HG03558 (cell line): ENCODE measurements at regions not wholly inside any gene's neighbourhood (a gene's known extent, or its start where the extent isn't known, plus 50 kb on each side); places are given as distances from the start of the nearest gene placed in this dataset.
"Not testable (repeated sequence)": the region's sequence is repeated elsewhere in the genome, so short reads cannot be mapped to it uniquely, and the experiment has no call there.

Experiments used
- ATAC-seq: cut with Tn5 transposase; IDR thresholded peaks from one replicate; pipeline ENCODE4 v1.9.1; 2021; ENCODE audit warnings: moderate number of reproducible peaks; ENCODE audit not compliant: unreplicated experiment; ENCODE audit errors: extremely low read depth

DNA sequence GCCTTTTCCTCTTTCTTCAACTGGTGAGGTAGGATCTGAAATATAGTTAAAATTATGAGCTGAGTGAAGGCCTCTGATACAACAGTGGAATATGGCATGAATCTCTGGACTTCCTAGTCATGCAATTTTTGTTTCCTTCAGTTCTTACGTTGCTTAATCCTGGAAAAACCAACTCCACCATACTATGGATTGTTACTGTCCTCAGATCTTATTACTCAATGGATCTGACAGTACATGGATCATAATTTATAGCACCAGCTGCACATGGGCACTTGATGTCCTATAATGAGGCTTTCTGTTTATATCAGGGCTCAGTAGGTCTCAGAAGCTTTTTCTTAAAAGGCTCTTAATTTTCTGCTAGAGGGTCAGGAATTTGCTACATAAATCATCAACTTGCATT, 1341.0 kb upstream of the EYS start:
- ATAC-seq = no peak

GRCh38 chr6:67045076-67045475, 1338.0 kb upstream of the EYS start:
- no peak for ATAC-seq

GRCh38 chr6:67031451-67031850, 1324.4 kb upstream of the EYS start:
- no peak for ATAC-seq

DNA sequence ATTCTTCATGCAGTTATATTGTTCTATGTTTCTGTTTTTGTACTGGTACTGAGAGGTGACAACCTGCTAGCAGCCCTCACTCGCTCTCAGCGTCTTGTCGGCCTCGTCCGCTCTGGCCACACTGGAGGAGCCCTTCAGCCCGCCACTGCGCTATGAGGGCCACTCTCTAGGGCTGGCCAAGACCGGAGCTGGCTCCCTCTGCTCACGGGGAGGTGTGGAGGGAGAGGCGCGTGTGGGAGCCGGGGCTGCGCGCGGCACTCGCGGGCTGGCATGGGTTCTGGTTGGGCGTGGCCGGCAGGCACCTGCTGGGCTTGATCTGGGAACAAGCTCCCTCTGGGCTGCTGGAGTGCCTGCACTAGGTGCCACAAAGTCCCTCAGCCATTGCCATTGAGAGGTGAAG, 1323.8 kb upstream of the EYS start:
- ATAC-seq = no peak

DNA sequence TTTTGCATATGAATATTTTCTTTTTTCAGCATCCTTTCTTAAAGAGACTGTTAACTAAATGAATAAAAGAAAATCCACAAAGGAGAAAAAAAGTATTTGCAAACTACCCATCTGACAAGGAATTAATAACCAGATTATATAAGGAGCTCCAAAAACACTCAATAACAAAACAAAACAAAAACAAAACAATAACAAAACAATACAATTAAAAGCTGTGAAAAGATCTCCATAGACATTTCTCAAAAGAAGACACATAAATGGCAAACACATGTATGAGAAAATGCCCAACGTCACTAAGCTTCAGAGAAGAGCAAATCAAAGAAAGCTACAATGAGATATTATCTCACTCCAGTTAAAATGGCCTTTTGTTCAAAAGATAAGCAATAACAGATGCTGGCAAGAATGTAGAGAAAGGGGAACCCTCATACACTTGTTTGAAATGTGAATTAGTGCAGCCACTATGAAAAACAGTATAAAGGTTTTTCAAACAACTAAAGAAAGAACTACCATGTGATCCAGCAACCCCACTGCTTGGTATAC, 1310.0 kb upstream of the EYS start:
- ATAC-seq = no peak

GRCh38 chr6:67011441-67011840, 1304.4 kb upstream of the EYS start:
- no peak for ATAC-seq

GRCh38 chr6:67009818-67010217, 1302.8 kb upstream of the EYS start:
- no peak for ATAC-seq

- ATAC-seq = no peak
Measured at GRCh38 chr6:67003844-67004243, 1296.8 kb upstream of the EYS start.

- no peak for ATAC-seq
Measured at GRCh38 chr6:67000121-67000520, 1293.1 kb upstream of the EYS start.

DNA sequence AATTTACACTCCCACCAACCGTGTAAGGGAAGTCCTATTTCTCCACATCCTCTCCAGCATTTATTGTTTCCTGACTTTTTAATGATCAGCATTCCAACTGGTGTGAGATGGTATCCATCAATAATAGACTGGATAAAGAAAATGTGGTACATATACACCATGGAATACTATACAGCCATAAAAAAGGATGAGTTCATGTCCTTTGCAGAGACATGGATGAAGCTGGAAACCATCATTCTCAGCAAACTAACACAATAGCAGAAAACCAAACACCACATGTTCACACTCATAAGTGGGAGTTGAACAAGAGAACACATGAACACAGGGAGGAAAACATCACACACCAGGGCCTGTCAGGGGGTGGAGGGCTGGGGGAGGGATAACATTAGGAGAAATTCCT, 1290.6 kb upstream of the EYS start:
- not testable (repeated sequence) for ATAC-seq

- ATAC-seq = no peak
Measured at GRCh38 chr6:66995669-66996068, 1288.6 kb upstream of the EYS start.

DNA sequence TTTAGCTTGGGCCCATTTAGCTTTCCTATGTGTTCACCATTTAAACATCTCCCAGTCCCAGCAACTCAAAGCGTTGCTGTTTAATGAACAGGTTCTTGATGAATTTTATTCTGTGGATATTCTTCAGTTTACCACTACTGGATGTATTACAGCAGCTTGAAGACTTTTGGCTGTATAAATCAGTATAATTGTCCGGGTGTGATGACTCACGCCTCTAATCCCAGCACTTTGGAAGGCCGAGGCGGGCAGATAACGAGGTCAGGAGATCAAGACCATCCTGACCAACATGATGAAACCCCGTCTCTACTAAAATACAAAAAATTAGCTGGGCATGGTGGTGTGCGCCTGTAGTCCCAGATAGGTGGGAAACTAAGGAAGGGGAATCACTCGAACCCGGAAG, 1286.7 kb upstream of the EYS start:
- ATAC-seq = not testable (repeated sequence)

DNA sequence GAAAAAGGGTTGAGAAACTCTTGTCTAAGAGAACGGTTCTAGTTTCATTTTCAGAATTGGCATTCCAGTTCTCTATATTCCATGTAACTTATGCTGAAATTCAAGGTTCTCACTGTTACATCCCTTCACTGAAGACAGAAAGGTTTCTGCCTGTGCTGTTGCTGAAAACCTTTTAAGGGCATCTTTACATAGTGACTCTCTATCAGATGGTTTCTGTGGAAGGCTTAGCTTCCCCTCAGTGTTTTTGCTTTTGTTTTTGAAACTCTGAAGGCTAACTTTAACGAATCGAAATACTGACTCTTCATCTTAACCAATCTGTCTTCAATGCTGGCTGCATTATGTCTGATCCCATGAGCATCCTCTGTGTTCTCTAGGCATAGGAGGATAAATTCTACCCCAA, 1286.2 kb upstream of the EYS start:
- no peak for ATAC-seq

GRCh38 chr6:66992660-66993059, 1285.6 kb upstream of the EYS start:
- ATAC-seq = no peak

DNA sequence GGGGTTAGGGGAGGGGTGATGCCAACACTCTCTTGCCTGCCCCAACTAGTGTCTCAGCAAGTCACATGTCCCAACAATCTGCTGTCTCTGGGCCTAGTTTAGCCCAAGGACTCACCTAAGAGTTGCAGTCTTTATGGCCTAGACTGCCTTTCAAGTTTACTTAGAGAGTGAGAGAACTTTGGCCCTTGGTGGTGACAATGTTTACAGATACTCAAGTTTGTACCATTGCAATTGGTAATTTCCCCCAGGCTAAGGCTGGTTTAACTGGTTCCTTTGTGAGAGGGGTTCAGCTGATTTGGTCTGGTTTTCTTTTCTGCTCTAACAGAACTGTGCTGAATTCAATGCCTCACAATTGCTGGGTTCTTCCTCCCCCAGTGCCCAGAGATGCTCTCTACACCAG, 1279.9 kb upstream of the EYS start:
- ATAC-seq = no peak

- ATAC-seq = no peak
Measured at GRCh38 chr6:66985816-66986215, 1278.8 kb upstream of the EYS start.

GRCh38 chr6:66970373-66970772, 1263.3 kb upstream of the EYS start:
- no peak for ATAC-seq

DNA sequence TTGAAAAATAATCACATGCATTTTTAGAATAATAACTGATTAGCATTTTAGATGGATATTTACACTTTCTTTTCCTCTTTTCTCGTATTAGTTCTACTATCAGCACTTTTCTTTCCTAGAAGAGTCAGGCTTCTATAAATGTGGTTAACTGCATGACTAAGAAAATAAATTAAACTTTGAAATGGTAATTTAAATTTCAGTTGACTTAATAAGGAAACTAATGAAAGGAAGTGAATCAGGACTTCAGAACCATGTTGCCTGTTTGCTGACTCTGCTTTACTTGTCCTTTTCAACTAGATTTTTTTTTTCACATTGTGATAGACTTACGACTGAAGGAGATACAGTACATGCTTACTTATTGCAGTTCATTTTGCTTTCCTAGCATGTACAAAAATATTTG, 1258.2 kb upstream of the EYS start:
- ATAC-seq = no peak

DNA sequence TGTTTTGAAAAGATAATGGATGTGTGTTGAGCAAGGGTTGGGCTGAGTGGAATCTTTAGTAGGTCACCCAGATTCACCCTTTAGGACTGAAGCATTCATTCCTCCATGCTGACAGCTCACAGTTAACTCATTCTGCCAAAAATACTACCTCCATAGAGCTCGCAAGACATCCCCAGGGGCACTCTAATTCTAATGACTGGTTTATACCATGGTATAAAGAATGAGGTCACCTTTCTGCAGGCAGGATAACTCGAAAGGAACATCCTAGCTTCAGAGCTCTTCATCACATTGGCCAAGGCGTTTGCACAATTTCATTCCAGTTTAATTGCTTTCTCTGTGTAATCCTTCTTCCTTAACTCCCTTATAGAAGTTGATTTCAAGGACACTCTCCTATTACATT, 1257.2 kb upstream of the EYS start:
- no peak for ATAC-seq

DNA sequence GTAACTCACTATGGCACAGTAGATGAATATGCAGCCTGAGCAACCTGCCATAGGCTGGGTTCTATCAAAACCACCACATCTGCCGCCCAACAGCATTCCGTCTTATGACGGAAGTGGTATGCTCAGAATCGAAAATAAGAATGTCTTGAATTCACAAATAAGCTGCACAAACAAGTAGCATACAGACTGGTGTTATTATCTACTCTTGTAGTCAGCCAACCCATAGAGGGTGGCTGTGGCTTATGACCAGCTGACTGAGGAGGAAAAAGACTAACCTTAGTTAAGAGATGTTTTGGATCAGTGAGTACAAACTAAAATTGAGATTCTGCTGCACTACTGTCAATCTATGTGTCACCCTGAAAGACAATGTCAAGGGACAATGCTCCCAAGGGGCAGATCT, 1255.1 kb upstream of the EYS start:
- ATAC-seq = no peak

DNA sequence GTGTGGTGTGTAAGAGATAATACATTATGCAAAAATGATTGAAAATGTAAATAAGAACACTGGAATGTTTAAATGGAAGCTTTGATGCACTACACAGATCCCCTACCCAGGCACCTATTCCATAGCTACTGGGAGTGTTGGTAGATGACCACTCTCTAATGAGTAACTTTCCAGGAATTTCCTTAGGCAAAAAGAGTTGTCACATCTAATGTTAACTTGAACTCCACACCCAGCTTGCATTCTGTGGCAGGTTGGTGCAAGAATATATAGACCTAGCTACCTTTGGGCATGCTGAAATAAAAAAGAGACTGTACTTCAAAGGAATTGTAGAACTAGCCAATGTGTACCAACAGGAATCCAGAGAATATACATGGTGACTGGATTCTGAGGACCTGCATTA, 1254.2 kb upstream of the EYS start:
- ATAC-seq = no peak

- no peak for ATAC-seq
Measured at GRCh38 chr6:66949191-66949661, 1242.2 kb upstream of the EYS start.

DNA sequence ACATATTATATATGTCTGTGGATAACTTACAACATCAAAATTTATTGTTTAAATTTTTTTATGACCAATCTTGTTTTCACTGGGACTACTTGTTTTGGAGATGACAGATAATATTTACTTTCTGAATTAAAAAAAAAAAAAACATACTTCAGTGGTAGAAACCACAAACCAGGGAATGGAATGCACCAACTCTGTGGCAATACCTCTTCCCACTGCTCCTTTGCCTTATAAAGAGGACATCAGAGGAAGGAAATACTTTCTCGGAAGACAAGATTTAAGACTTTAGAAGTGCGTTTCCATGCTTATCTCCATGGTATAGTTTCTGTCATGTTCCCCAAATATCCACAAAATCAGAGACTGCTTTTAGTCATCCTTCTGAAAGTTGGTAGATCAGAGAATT, 1241.1 kb upstream of the EYS start:
- no peak for ATAC-seq
